B cell (primary cell): ENCODE measurements at regions not wholly inside any gene's neighbourhood (a gene's known extent, or its start where the extent isn't known, plus 50 kb on each side); places are given as distances from the start of the nearest gene placed in this dataset.

Experiments
- ATAC-seq: fragments of 200-7000 bp; cut with Tn5 transposase; one replicate; pipeline ENCODE4 v1.10.0; 2021; ENCODE audit warnings: low read depth, mild to moderate bottlenecking, moderate number of reproducible peaks, moderate library complexity
- CTCF ChIA-PET: fragments of 350-600 bp; sonication (Branson Sonifier 250); formaldehyde crosslinking; loops from one replicate; lab custom pipeline; 2021; ENCODE audit warnings: antibody characterized with exemption, inconsistent platforms; lab: Charles Lee
- POLR2A ChIA-PET: fragments of 350-600 bp; sonication (Branson Sonifier 250); formaldehyde crosslinking; loops from one replicate; lab custom pipeline; 2021; ENCODE audit warnings: antibody characterized with exemption; lab: Charles Lee
- DNase-seq: peaks from one replicate; pipeline ENCODE4 v3.0.0; 2013
- H2AFZ ChIP-seq: 2 replicates; pipeline ENCODE4 v1.6.1; 2012; ENCODE audit warnings: mild to moderate bottlenecking, low read depth, low read length; ENCODE audit not compliant: insufficient read depth, poor library complexity, severe bottlenecking
- H3K27ac ChIP-seq, 2 donors: 1 replicate in 1 of 2; 2 replicates in 1 of 2; pipeline ENCODE4 v1.5.1; 2012 to 2013; ENCODE audit warnings: low read length in 2 of 2, mild to moderate bottlenecking in 2 of 2, moderate library complexity in 1 of 2
- H3K27me3 ChIP-seq, 4 experiments: fragments of 200-600 bp in 1 of 4; sonication (generic) in 1 of 4; replicated peaks in 1 of 4; 1 replicate in 2 of 4; 2 replicates in 2 of 4; pipeline versions ENCODE4 v1.6.1 to v1.7.0; 2013 to 2016; ENCODE audit warnings: low read length in 3 of 4, mild to moderate bottlenecking in 2 of 4, mixed read lengths in 1 of 4, moderate library complexity in 1 of 4; ENCODE audit not compliant: insufficient read depth in 4 of 4, control insufficient read depth in 3 of 4; ENCODE audit errors: control extremely low read depth in 1 of 4
- H3K36me3 ChIP-seq, 2 experiments: replicated peaks in 1 of 2; 1 replicate in 1 of 2; 2 replicates in 1 of 2; pipeline versions ENCODE4 v1.6.1 to v1.7.1; 2013; ENCODE audit warnings: low read length in 1 of 2; ENCODE audit not compliant: insufficient read depth in 2 of 2, control insufficient read depth in 1 of 2; ENCODE audit errors: control extremely low read depth in 1 of 2, extremely low read depth in 1 of 2
- H3K4me1 ChIP-seq, 2 donors: fragments of 200-600 bp in 1 of 2; sonication (generic) in 1 of 2; 1 replicate in 1 of 2; 2 replicates in 1 of 2; pipeline versions ENCODE4 v1.5.1 to v1.6.1; 2013 to 2017; ENCODE audit warnings: low read length in 2 of 2; ENCODE audit not compliant: control insufficient read depth in 2 of 2, insufficient read depth in 2 of 2
- H3K4me2 ChIP-seq: replicated peaks from 2 replicates; pipeline ENCODE3; 2012; ENCODE audit warnings: mild to moderate bottlenecking, low read depth, low read length; ENCODE audit not compliant: poor library complexity, severe bottlenecking
- H3K4me3 ChIP-seq, 5 experiments: fragments of 200-600 bp in 1 of 5; sonication (generic) in 1 of 5; 1 replicate in 3 of 5; 2 replicates in 2 of 5; pipeline versions ENCODE4 v1.5.1 to v1.7.0; 2011 to 2016; ENCODE audit warnings: low read length in 4 of 5, mild to moderate bottlenecking in 4 of 5, low read depth in 2 of 5, control low read depth in 1 of 5, moderate library complexity in 1 of 5; ENCODE audit not compliant: insufficient read depth in 1 of 5; ENCODE audit errors: control extremely low read depth in 1 of 5, extremely low read depth in 1 of 5
- H3K79me2 ChIP-seq: fragments of 200-600 bp; sonication (generic); one replicate; pipeline ENCODE4 v1.6.0; 2016; ENCODE audit warnings: low read length; ENCODE audit not compliant: control insufficient read depth, insufficient read depth
- H3K9ac ChIP-seq: fragments of 200-600 bp; sonication (generic); 2 replicates; pipeline ENCODE4 v1.6.1; 2017; ENCODE audit warnings: mild to moderate bottlenecking, low read length, moderate library complexity
- H3K9me3 ChIP-seq, 3 donors: one replicate each; pipeline versions ENCODE4 v1.6.1 to v1.7.1; 2013; ENCODE audit warnings: low read length in 2 of 3; ENCODE audit not compliant: control insufficient read depth in 2 of 3, insufficient read depth in 1 of 3; ENCODE audit errors: control extremely low read depth in 1 of 3
- H4K20me1 ChIP-seq: 2 replicates; pipeline ENCODE4 v1.6.0; 2012; ENCODE audit warnings: mild to moderate bottlenecking, low read length; ENCODE audit not compliant: insufficient read depth, control insufficient read depth, poor library complexity, severe bottlenecking
- H3K27ac Mint-ChIP-seq: one replicate; pipeline ENCODE4 v1.8.0; 2021; ENCODE audit warnings: mixed read lengths
- H3K27me3 Mint-ChIP-seq: one replicate; pipeline ENCODE4 v1.8.0; 2021; ENCODE audit warnings: mixed read lengths
- H3K4me1 Mint-ChIP-seq: one replicate; pipeline ENCODE4 v1.8.0; 2021; ENCODE audit warnings: mixed read lengths
- H3K4me3 Mint-ChIP-seq: one replicate; pipeline ENCODE4 v1.8.0; 2021; ENCODE audit warnings: mixed read lengths
- H3K9me3 Mint-ChIP-seq: one replicate; pipeline ENCODE4 v1.8.0; 2022; ENCODE audit warnings: mixed read lengths; ENCODE audit not compliant: insufficient read depth
- EZH2 ChIP-seq: IDR thresholded peaks from 2 replicates; pipeline ENCODE4 v1.6.1; 2012; ENCODE audit warnings: borderline replicate concordance, low read depth, mild to moderate bottlenecking, moderate library complexity, low read length; ENCODE audit not compliant: insufficient read depth, poor library complexity, severe bottlenecking
- WGBS: methylation state at CpG from one replicate; pipeline ENCODE4 v1.1.5; 2013; ENCODE audit warnings: missing lambda C conversion rate; ENCODE audit not compliant: insufficient coverage; 5-methylcytosine and 5-hydroxymethylcytosine counted together
- intact Hi-C: fragments of 100-400 bp; cut with micrococcal nuclease; formaldehyde crosslinking; loops from one replicate; pipeline ENCODE4 v1.10.0; 2022
- TF ChIP-seq, protein P1 (sequence below): fragments of 200-600 bp; IDR thresholded peaks from one replicate; pipeline ENCODE4 v1.8.0; 2022; ENCODE audit warnings: antibody characterized with exemption, mild to moderate bottlenecking

DNA sequence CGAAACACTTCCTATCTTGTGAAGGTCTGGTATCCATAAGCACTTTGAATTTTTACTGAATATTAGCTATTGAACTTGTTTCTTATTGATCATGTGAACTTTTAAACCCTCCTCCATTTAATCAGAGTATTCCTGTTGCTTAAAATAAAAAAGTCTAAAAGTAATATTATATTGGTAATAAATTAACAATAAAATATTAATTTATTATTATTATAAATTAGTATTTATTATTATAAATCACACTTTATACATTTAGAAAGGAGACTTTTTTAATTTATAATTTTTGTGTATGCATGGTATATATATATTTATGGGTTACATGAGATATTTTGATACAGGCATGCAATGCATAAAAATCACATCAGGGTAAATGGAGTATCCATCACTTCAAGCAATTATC is 295.4 kb upstream of the NETO1 start:
- intact Hi-C loops: no loop called here
- ChIA-PET CTCF (no interaction called here), POLR2A (no interaction called here)
- Histone ChIP-seq H2AFZ (no peak overlapping the region), H3K9ac (no peak overlapping the region), H3K36me3 (no peaks in the 10 kb centered on the region), H3K79me2 (no peaks in the 10 kb centered on the region), H3K4me2 (no peak overlapping the region), H3K4me1 (no peaks in the 10 kb centered on the region), H3K27ac (no peak overlapping the region), H3K27me3 (no peaks in the 10 kb centered on the region), H3K9me3 (no peaks in the 10 kb centered on the region), H4K20me1 (no peaks in the 10 kb centered on the region), H3K4me3 (no peak overlapping the region)
- no peaks in the 10 kb centered on the region for H3K9me3 Mint-ChIP-seq
- no CpG with 5 or more reads among the region's 1 CpG for WGBS
- no peak for TF ChIP-seq EZH2
- TF ChIP-seq, protein P1, sequence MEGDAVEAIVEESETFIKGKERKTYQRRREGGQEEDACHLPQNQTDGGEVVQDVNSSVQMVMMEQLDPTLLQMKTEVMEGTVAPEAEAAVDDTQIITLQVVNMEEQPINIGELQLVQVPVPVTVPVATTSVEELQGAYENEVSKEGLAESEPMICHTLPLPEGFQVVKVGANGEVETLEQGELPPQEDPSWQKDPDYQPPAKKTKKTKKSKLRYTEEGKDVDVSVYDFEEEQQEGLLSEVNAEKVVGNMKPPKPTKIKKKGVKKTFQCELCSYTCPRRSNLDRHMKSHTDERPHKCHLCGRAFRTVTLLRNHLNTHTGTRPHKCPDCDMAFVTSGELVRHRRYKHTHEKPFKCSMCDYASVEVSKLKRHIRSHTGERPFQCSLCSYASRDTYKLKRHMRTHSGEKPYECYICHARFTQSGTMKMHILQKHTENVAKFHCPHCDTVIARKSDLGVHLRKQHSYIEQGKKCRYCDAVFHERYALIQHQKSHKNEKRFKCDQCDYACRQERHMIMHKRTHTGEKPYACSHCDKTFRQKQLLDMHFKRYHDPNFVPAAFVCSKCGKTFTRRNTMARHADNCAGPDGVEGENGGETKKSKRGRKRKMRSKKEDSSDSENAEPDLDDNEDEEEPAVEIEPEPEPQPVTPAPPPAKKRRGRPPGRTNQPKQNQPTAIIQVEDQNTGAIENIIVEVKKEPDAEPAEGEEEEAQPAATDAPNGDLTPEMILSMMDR: no peak
- no peak overlapping the region for H3K27ac Mint-ChIP-seq
- H3K27me3 Mint-ChIP-seq: no peaks in the 10 kb centered on the region
- H3K4me1 Mint-ChIP-seq: no peaks in the 10 kb centered on the region
- no peak overlapping the region for H3K4me3 Mint-ChIP-seq
- DNase-seq (no peak), ATAC-seq (no peak)

DNA sequence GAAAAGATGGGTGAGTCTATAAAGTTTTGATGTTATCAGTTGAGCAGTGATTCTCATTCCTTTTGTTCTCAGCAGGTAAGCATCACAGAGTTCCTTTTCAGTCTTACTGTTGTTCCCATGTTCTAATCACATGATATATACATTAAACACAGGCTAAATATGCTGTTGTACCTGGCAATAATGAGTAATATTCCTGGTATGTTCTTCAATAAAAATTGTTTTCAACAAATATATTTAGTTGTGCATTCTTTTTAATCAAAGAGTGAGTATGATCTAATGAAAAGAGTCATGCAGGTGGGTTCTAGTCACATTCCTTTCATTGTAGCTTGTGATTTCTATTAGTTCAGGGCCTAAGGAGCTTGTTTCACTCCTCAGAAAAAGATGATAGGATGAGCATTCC is 288.3 kb upstream of the NETO1 start:
- H2AFZ ChIP-seq: no peak overlapping the region
- no peaks in the 10 kb centered on the region for H3K4me1 ChIP-seq
- Mint-ChIP-seq H3K9me3 (no peaks in the 10 kb centered on the region), H3K4me1 (no peaks in the 10 kb centered on the region), H3K4me3 (no peak overlapping the region), H3K27ac (no peak overlapping the region), H3K27me3 (no peaks in the 10 kb centered on the region)
- CTCF ChIA-PET: no interaction called here
- TF ChIP-seq, protein P1: no peak
- TF ChIP-seq EZH2: no peak
- H3K79me2 ChIP-seq: no peaks in the 10 kb centered on the region
- no peaks in the 10 kb centered on the region for H3K36me3 ChIP-seq
- no peak overlapping the region for H3K4me2 ChIP-seq
- H3K9me3 ChIP-seq: peaks cover 0 to 4% (median 0%) of the 10 kb centered on the region in 3 donors
- no peaks in the 10 kb centered on the region for H4K20me1 ChIP-seq
- intact Hi-C loops: no loop called here
- ATAC-seq (no peak), DNase-seq (no peak)
- no peak overlapping the region for H3K4me3 ChIP-seq
- POLR2A ChIA-PET: no interaction called here
- H3K27ac ChIP-seq: no peak overlapping the region
- H3K27me3 ChIP-seq: no peaks in the 10 kb centered on the region
- H3K9ac ChIP-seq: no peak overlapping the region
